Naive thymus-derived CD4-positive, alpha-beta T cell (primary cell): ENCODE measurements at regions not wholly inside any gene's neighbourhood (a gene's known extent, or its start where the extent isn't known, plus 50 kb on each side); places are given as distances from the start of the nearest gene placed in this dataset.

Source experiments
- ATAC-seq: fragments of 150-1000 bp; cut with Tn5 transposase; 2 replicates; pipeline ENCODE4 v1.10.0; 2021; ENCODE audit warnings: mild to moderate bottlenecking, moderate library complexity
- CTCF ChIA-PET: fragments of 350-600 bp; sonication (Branson Sonifier 250); formaldehyde crosslinking; loops from one replicate; lab custom pipeline; 2021; ENCODE audit warnings: antibody characterized with exemption; lab: Charles Lee
- POLR2A ChIA-PET: fragments of 350-600 bp; sonication (Branson Sonifier 250); formaldehyde crosslinking; loops from one replicate; lab custom pipeline; 2021; ENCODE audit warnings: antibody characterized with exemption, inconsistent platforms; lab: Charles Lee
- DNase-seq, 9 donors: peaks; one replicate each; pipeline versions ENCODE4 v3.0.0 to v3.0.0-alpha.2; 2020 to 2022; ENCODE audit warnings: mixed read lengths in 1 of 9
- H3K27ac ChIP-seq: one replicate; pipeline ENCODE4 v1.7.0; 2013; ENCODE audit warnings: mild to moderate bottlenecking, low read depth, low read length, moderate library complexity
- H3K27me3 ChIP-seq, 2 donors: one replicate each; pipeline ENCODE4 v1.7.0; 2013; ENCODE audit warnings: low read length in 2 of 2, mild to moderate bottlenecking in 2 of 2, moderate library complexity in 2 of 2; ENCODE audit not compliant: control insufficient read depth in 2 of 2, insufficient read depth in 2 of 2
- H3K36me3 ChIP-seq, 3 experiments: 1 replicate in 2 of 3; 2 replicates in 1 of 3; pipeline ENCODE4 v1.7.0; 2013; ENCODE audit warnings: low read length in 3 of 3, mild to moderate bottlenecking in 3 of 3, moderate library complexity in 1 of 3; ENCODE audit not compliant: insufficient read depth in 3 of 3, control insufficient read depth in 2 of 3
- H3K4me1 ChIP-seq, 2 donors: one replicate each; pipeline ENCODE4 v1.7.0; 2013; ENCODE audit warnings: low read length in 2 of 2, mild to moderate bottlenecking in 2 of 2, moderate library complexity in 1 of 2; ENCODE audit not compliant: control insufficient read depth in 2 of 2, insufficient read depth in 2 of 2
- H3K4me3 ChIP-seq: 2 replicates; pipeline ENCODE4 v1.7.0; 2013; ENCODE audit warnings: mild to moderate bottlenecking, low read length
- H3K9me3 ChIP-seq, 3 experiments: 1 replicate in 2 of 3; 2 replicates in 1 of 3; pipeline ENCODE4 v1.7.0; 2013; ENCODE audit warnings: low read length in 3 of 3; ENCODE audit not compliant: control insufficient read depth in 2 of 3
- H3K27ac Mint-ChIP-seq, 9 donors: one replicate each; pipeline ENCODE4 v1.8.0; 2020 to 2022; ENCODE audit warnings: mixed read lengths in 9 of 9, mild to moderate bottlenecking in 8 of 9, moderate library complexity in 5 of 9, inconsistent platforms in 2 of 9
- H3K27me3 Mint-ChIP-seq, 5 donors: one replicate each; pipeline ENCODE4 v1.8.0; 2021 to 2022; ENCODE audit warnings: mixed read lengths in 5 of 5, mild to moderate bottlenecking in 1 of 5
- H3K36me3 Mint-ChIP-seq, 5 donors: one replicate each; pipeline ENCODE4 v1.8.0; 2020 to 2022; ENCODE audit warnings: mixed read lengths in 5 of 5, mild to moderate bottlenecking in 3 of 5, inconsistent platforms in 1 of 5
- H3K4me1 Mint-ChIP-seq, 7 donors: one replicate each; pipeline ENCODE4 v1.8.0; 2020 to 2022; ENCODE audit warnings: mixed read lengths in 7 of 7, mild to moderate bottlenecking in 3 of 7, inconsistent platforms in 1 of 7
- H3K4me3 Mint-ChIP-seq, 10 donors: one replicate each; pipeline ENCODE4 v1.8.0; 2020 to 2022; ENCODE audit warnings: mild to moderate bottlenecking in 10 of 10, mixed read lengths in 10 of 10, moderate library complexity in 6 of 10, inconsistent platforms in 2 of 10
- H3K9me3 Mint-ChIP-seq, 11 donors: one replicate each; pipeline ENCODE4 v1.8.0; 2020 to 2022; ENCODE audit warnings: mixed read lengths in 11 of 11, mild to moderate bottlenecking in 4 of 11, inconsistent platforms in 1 of 11, moderate library complexity in 1 of 11
- intact Hi-C, 2 donors: fragments of 100-400 bp; cut with micrococcal nuclease; formaldehyde crosslinking; loops; one replicate each; pipeline ENCODE4 v1.15.1; 2023

DNA sequence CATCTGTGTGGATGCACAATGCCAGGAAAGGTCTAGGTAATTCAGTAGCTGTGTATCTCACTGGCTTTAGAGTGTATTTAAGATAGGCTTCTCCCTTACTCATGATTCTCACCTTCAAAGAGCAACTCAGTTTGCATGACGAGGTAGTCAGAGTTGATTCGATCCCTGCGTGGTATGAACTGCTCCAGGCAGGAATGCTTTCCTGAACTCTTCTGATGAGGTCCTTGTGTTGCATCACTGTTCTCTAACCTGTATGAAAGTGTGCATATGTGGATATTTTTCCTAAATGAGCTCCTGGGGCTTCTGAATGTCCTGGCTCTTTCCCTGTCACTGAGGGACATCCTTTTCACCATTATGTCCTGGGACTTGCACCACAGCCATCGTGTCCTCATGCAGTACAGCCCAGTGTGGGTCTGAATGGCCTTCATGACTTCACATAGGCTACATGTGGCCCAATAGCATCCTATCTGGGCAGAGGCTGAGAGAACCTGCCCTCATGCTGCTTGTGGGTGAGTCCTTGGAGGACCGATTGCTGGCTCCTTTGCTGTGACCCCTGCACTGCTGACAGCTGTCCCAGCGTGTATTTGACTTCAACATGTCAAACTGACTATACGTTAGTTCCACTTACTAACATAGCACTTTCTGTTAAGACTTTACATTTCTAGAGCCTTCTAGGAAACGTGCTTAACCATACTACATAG, 65.3 kb upstream of the WDR1 start:
- H3K36me3 Mint-ChIP-seq = peaks cover 0 to 23% (median 0%) of the 10 kb centered on the region in 5 donors
- intact Hi-C loops = loop anchor here in 1 of 2 donors (1.0 to 5.0 kb wide), 4 partner anchors 20 to 1290 kb away; partner anchors contain the start of gene ZNF518B
- POLR2A ChIA-PET = interaction anchor here (2.4 kb wide), 1 partner anchor 64 kb away, joined by 10 read pairs; no protein-coding TSS in a partner anchor

DNA sequence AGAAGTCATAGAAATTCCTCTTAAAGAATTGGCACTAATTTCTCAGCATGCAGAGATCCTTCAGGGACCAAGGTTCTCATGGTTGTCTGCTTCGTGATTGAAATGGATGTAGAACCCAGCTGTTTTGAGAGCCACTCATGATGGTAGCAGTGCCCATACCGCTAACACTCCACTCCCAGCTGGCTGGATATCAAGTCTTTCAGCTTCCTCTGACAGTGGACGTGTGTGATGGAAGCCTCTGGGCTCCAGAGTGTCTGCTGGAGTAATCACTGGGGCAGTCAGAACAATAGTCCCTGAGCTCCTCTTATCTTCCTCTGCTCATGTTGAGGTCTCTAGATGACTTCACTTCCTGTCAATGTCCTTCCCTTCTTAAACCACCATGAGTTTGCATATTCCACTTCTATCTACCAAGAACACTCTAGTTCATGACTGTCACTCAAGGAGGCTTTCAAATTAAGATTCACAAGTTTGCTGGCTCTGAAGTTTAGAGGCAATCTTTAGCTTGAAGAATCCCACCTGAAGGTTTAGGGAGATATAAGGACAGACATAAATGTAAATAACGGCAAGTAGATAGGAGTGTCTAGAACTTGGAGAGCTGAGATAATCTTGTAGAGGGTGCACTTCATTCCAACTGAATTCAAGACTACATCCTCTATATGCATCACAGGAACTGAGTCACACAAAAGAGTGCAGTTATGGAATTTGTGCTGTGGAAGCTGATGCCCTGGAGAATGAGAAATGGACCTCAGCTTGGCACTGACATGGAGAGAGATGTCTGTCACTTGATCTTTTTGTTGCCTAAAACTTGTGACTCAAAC, 64.5 kb upstream of the WDR1 start:
- no peak overlapping the region for H3K4me3 ChIP-seq
- no peaks in the 10 kb centered on the region for H3K36me3 ChIP-seq
- Mint-ChIP-seq H3K36me3 (peaks cover 0 to 23% (median 0%) of the 10 kb centered on the region in 5 donors), H3K27me3 (no peaks in the 10 kb centered on the region), H3K27ac (peak overlapping the region in 2 of 9 donors; percentile 40 to 92), H3K9me3 (peaks cover 0 to 19% (median 0%) of the 10 kb centered on the region in 11 donors), H3K4me1 (peaks cover 8 to 41% (median 24%) of the 10 kb centered on the region in 7 donors), H3K4me3 (peak overlapping the region in 2 of 10 donors; percentile 9 to 53)
- ATAC-seq = peak; percentile 82
- no peak overlapping the region for H3K27ac ChIP-seq
- POLR2A ChIA-PET = interaction anchor here (2.4 kb wide), 1 partner anchor 63 kb away, joined by 10 read pairs; no protein-coding TSS in a partner anchor
- intact Hi-C loops = loop anchor here in 1 of 2 donors (1.0 to 5.0 kb wide), 4 partner anchors 19 to 1291 kb away; partner anchors contain the start of gene ZNF518B
- no peaks in the 10 kb centered on the region for H3K27me3 ChIP-seq
- no peaks in the 10 kb centered on the region for H3K9me3 ChIP-seq
- DNase-seq = peak in 6 of 9 donors; percentile 8 to 45 (median 27)
- H3K4me1 ChIP-seq = peaks cover 0 to 7% of the 10 kb centered on the region in 2 donors
- CTCF ChIA-PET = interaction anchor here (0.7 to 1.1 kb wide), 3 partner anchors 13 to 63 kb away, joined by 3 read pairs; no protein-coding TSS in a partner anchor

More for the DNA sequence above, 65.3 kb upstream of the WDR1 start:
- CTCF ChIA-PET = interaction anchor here (0.7 to 1.1 kb wide), 3 partner anchors 13 to 64 kb away, joined by 3 read pairs; no protein-coding TSS in a partner anchor
- ATAC-seq = no peak
- Histone ChIP-seq H3K9me3 (no peaks in the 10 kb centered on the region), H3K27ac (no peak overlapping the region), H3K27me3 (no peaks in the 10 kb centered on the region), H3K4me1 (peaks cover 0 to 7% of the 10 kb centered on the region in 2 donors), H3K4me3 (no peak overlapping the region), H3K36me3 (no peaks in the 10 kb centered on the region)
- peaks cover 8 to 44% (median 24%) of the 10 kb centered on the region in 7 donors for H3K4me1 Mint-ChIP-seq
- H3K4me3 Mint-ChIP-seq = peak overlapping the region in 1 of 10 donors; percentile 53
- H3K9me3 Mint-ChIP-seq = peaks cover 0 to 19% (median 0%) of the 10 kb centered on the region in 11 donors
- no peak for DNase-seq
- peak overlapping the region in 1 of 9 donors; percentile 92 for H3K27ac Mint-ChIP-seq
- no peaks in the 10 kb centered on the region for H3K27me3 Mint-ChIP-seq

DNA sequence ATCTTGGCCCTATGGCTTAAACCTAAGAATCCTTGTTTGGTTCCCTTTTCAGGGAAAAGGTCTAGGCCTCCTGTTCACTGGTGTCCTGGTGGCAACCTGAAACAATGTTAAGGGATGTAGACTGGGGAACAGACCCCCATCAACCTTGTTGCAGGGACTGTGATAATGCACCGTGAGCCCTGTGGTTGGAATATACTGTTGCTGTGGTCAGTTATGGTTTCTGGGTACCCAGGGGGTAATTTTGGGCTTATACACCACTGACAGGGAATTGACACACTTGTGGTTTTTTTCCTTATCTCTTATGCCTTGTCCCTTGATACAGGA, 64.0 kb upstream of the WDR1 start:
- Mint-ChIP-seq H3K27ac (peak overlapping the region in 1 of 9 donors; percentile 92), H3K4me1 (peaks cover 8 to 41% (median 24%) of the 10 kb centered on the region in 7 donors), H3K4me3 (no peak overlapping the region), H3K9me3 (peaks cover 0 to 21% (median 0%) of the 10 kb centered on the region in 11 donors), H3K27me3 (no peaks in the 10 kb centered on the region), H3K36me3 (peaks cover 0 to 23% (median 0%) of the 10 kb centered on the region in 5 donors)
- no peak for ATAC-seq
- ChIA-PET POLR2A (interaction anchor here (2.4 kb wide), 1 partner anchor 62 kb away, joined by 10 read pairs; no protein-coding TSS in a partner anchor), CTCF (interaction anchor here (1.1 kb wide), 1 partner anchor 63 kb away, joined by 3 read pairs; no protein-coding TSS in a partner anchor)
- no peak overlapping the region for H3K27ac ChIP-seq
- H3K4me1 ChIP-seq = peaks cover 0 to 7% of the 10 kb centered on the region in 2 donors
- no peaks in the 10 kb centered on the region for H3K27me3 ChIP-seq
- H3K36me3 ChIP-seq = no peaks in the 10 kb centered on the region
- no peaks in the 10 kb centered on the region for H3K9me3 ChIP-seq
- intact Hi-C loops = loop anchor here in 1 of 2 donors (2.0 to 5.0 kb wide), 2 partner anchors 276 to 1292 kb away; partner anchors contain the start of gene ZNF518B
- H3K4me3 ChIP-seq = no peak overlapping the region
- no peak for DNase-seq

DNA sequence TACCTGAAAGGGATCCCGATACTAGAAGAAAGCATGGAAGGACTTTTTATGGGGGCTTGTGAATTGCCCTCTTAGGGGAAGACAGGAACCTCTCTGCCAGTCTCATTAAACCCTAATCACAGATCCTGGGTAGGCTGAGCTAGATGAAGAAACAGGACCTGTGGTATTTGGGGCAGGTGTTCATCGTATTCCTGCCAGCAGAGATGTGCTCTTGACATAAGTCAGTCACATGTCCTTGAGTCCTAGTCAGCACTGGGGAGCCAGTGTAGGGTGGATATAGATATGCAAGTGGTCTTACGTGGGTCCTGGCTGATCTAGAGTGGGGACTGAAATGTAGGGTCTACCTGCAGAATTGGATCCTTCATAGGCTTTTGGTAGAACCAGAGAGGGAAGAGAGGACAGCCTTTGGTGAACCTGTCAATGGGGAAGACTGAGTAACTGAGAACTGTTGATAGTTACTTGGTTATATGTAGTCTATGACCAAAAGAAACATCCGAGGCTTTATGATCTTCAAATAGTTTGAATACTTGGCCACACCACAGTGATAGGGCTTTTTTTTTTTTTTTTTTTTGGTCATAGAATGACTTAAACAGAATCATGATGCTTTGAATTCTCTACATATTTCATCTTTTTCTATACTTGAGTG, 63.5 kb upstream of the WDR1 start:
- POLR2A ChIA-PET = interaction anchor here (0.9 kb wide), 1 partner anchor 20 kb away, joined by 3 read pairs; no protein-coding TSS in a partner anchor
- H3K4me1 Mint-ChIP-seq = peaks cover 8 to 41% (median 24%) of the 10 kb centered on the region in 7 donors
- CTCF ChIA-PET = no interaction called here
- DNase-seq = no peak
- H3K9me3 Mint-ChIP-seq = peaks cover 0 to 21% (median 0%) of the 10 kb centered on the region in 11 donors
- intact Hi-C loops = loop anchor here in 1 of 2 donors (2.0 to 5.0 kb wide), 2 partner anchors 277 to 1292 kb away; partner anchors contain the start of gene ZNF518B
- peak overlapping the region in 1 of 9 donors; percentile 35 for H3K27ac Mint-ChIP-seq
- no peaks in the 10 kb centered on the region for H3K27me3 Mint-ChIP-seq
- Histone ChIP-seq H3K27me3 (no peaks in the 10 kb centered on the region), H3K36me3 (no peaks in the 10 kb centered on the region), H3K27ac (no peak overlapping the region), H3K9me3 (no peaks in the 10 kb centered on the region), H3K4me1 (peaks cover 0 to 7% of the 10 kb centered on the region in 2 donors), H3K4me3 (no peak overlapping the region)
- H3K4me3 Mint-ChIP-seq = peak overlapping the region in 1 of 10 donors; percentile 26
- ATAC-seq = no peak
- H3K36me3 Mint-ChIP-seq = peaks cover 0 to 23% (median 0%) of the 10 kb centered on the region in 5 donors

DNA sequence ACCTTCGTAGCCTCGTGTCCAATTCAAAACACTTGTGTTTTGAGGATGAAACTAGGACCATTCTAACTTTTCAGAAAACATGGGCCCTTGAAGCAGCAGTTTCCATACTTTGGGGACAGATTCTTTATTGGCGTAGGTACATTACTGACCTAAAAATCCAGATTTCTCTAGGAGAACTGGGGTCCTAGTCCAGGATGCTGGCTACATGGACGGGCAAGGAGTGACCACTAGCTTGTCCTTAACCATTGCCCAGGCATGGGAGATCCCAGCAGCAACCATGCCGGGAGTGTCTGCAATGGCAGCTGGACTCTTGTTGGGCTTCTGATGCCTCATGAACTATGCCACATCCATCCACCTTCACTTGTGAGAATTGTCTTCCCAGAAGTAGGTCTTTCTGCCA, 62.2 kb upstream of the WDR1 start:
- ATAC-seq (no peak), DNase-seq (no peak)
- Mint-ChIP-seq H3K27me3 (peaks cover 0 to 3% (median 0%) of the 10 kb centered on the region in 5 donors), H3K9me3 (peaks cover 0 to 21% (median 0%) of the 10 kb centered on the region in 11 donors), H3K4me3 (no peak overlapping the region), H3K36me3 (peaks cover 0 to 23% (median 0%) of the 10 kb centered on the region in 5 donors), H3K27ac (no peak overlapping the region), H3K4me1 (peaks cover 8 to 38% (median 23%) of the 10 kb centered on the region in 7 donors)
- Histone ChIP-seq H3K27ac (no peak overlapping the region), H3K36me3 (no peaks in the 10 kb centered on the region), H3K4me3 (no peak overlapping the region), H3K9me3 (no peaks in the 10 kb centered on the region), H3K4me1 (peaks cover 0 to 7% of the 10 kb centered on the region in 2 donors), H3K27me3 (no peaks in the 10 kb centered on the region)
- intact Hi-C loops = no loop called here
- CTCF ChIA-PET = no interaction called here
- POLR2A ChIA-PET = interaction anchor here (0.9 kb wide), 1 partner anchor 19 kb away, joined by 3 read pairs; no protein-coding TSS in a partner anchor
